RWPE2 (cell line): ENCODE measurements at regions not wholly inside any gene's neighbourhood (a gene's known extent, or its start where the extent isn't known, plus 50 kb on each side); places are given as distances from the start of the nearest gene placed in this dataset.

Experiments
- ATAC-seq: fragments of 200-7000 bp; cut with Tn5 transposase; 3 replicates; pipeline ENCODE4 v1.9.1; 2021; ENCODE audit warnings: low read depth
- DNase-seq: peaks from one replicate; pipeline ENCODE4 v3.0.0-alpha.2; 2020; ENCODE audit warnings: low spot score
- H3K27ac ChIP-seq: fragments of 450-650 bp; 2 replicates; pipeline ENCODE4 v1.5.1; 2017; ENCODE audit warnings: mild to moderate bottlenecking; ENCODE audit not compliant: poor library complexity, severe bottlenecking
- H3K27me3 ChIP-seq: fragments of 250-450 bp; sonication (Bioruptor Pico); 2 replicates; pipeline ENCODE4 v1.5.1; 2021; ENCODE audit warnings: mild to moderate bottlenecking, moderate library complexity; ENCODE audit not compliant: insufficient read depth, poor library complexity, severe bottlenecking
- H3K36me3 ChIP-seq: fragments of 250-450 bp; sonication (Bioruptor Pico); 2 replicates; pipeline ENCODE4 v1.5.1; 2020; ENCODE audit warnings: low read depth, mild to moderate bottlenecking, moderate library complexity
- H3K4me1 ChIP-seq: fragments of 250-450 bp; sonication (Bioruptor Pico); 2 replicates; pipeline ENCODE4 v1.5.1; 2021; ENCODE audit warnings: mild to moderate bottlenecking, moderate library complexity; ENCODE audit not compliant: insufficient read depth, poor library complexity, severe bottlenecking
- H3K4me3 ChIP-seq: fragments of 250-450 bp; sonication (Bioruptor Pico); 2 replicates; pipeline ENCODE4 v1.5.1; 2021; ENCODE audit warnings: mild to moderate bottlenecking, moderate library complexity; ENCODE audit not compliant: severe bottlenecking
- H3K9me3 ChIP-seq: fragments of 250-450 bp; sonication (Bioruptor Pico); 2 replicates; pipeline ENCODE4 v1.5.1; 2021; ENCODE audit warnings: mild to moderate bottlenecking, moderate library complexity; ENCODE audit not compliant: severe bottlenecking
- TF ChIP-seq, protein P1 (sequence below): fragments of 450-650 bp; IDR thresholded peaks from one replicate; pipeline ENCODE4 v1.5.1; 2017; ENCODE audit warnings: mild to moderate bottlenecking, moderate library complexity; ENCODE audit not compliant: poor library complexity, severe bottlenecking

DNA sequence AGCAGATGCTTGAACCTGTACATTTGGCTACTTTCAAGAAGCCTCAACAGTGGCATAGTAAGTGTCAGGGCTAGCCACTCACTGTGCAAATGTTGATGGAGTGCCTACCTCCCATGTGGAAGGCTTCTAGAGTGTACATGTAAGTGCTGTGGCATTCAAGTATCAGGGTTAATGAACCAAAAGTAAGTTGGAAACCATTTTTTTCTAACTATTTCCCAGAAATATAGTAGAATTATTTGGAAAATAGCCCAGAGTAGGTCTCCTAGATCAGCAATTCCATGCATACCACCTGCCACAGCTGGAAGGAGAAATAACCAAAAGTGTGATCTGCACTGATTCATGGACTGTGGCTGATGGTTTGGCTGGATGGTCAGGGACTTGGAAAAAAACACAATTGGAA is 53.3 kb downstream of the FOXD1 start:
- DNase-seq, result no peak
- no peaks in the 10 kb centered on the region for H3K9me3 ChIP-seq
- H3K27ac ChIP-seq, result no peak overlapping the region
- no peaks in the 10 kb centered on the region for H3K27me3 ChIP-seq
- no peaks in the 10 kb centered on the region for H3K4me1 ChIP-seq
- TF ChIP-seq, protein P1, sequence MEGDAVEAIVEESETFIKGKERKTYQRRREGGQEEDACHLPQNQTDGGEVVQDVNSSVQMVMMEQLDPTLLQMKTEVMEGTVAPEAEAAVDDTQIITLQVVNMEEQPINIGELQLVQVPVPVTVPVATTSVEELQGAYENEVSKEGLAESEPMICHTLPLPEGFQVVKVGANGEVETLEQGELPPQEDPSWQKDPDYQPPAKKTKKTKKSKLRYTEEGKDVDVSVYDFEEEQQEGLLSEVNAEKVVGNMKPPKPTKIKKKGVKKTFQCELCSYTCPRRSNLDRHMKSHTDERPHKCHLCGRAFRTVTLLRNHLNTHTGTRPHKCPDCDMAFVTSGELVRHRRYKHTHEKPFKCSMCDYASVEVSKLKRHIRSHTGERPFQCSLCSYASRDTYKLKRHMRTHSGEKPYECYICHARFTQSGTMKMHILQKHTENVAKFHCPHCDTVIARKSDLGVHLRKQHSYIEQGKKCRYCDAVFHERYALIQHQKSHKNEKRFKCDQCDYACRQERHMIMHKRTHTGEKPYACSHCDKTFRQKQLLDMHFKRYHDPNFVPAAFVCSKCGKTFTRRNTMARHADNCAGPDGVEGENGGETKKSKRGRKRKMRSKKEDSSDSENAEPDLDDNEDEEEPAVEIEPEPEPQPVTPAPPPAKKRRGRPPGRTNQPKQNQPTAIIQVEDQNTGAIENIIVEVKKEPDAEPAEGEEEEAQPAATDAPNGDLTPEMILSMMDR, result no peak
- no peak overlapping the region for H3K4me3 ChIP-seq
- H3K36me3 ChIP-seq, result no peaks in the 10 kb centered on the region
- ATAC-seq, result no peak

DNA sequence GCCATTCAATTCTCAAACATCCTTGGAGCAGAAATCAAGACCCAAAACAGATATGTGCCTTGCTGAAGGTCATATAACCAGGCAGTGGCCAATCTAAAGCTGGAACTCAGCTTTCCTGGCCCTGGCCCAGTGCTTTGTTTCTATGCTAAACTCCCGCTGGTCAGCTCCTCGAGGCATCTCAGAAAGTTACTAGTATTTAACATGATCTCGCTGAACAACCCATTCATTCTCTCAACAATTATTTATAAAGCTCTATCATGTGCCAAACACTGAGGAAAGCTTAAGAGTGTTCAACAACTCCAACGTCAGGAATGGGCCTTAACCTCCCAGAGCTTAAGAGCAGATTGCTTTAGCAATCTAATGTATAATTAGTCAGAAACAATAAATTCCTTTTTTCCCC is 54.0 kb downstream of the FOXD1 start:
- no peaks in the 10 kb centered on the region for H3K36me3 ChIP-seq
- ATAC-seq, result no peak
- H3K27me3 ChIP-seq, result no peaks in the 10 kb centered on the region
- TF ChIP-seq, protein P1, result no peak
- no peaks in the 10 kb centered on the region for H3K9me3 ChIP-seq
- no peak overlapping the region for H3K4me3 ChIP-seq
- no peaks in the 10 kb centered on the region for H3K4me1 ChIP-seq
- H3K27ac ChIP-seq, result no peak overlapping the region
- no peak for DNase-seq

DNA sequence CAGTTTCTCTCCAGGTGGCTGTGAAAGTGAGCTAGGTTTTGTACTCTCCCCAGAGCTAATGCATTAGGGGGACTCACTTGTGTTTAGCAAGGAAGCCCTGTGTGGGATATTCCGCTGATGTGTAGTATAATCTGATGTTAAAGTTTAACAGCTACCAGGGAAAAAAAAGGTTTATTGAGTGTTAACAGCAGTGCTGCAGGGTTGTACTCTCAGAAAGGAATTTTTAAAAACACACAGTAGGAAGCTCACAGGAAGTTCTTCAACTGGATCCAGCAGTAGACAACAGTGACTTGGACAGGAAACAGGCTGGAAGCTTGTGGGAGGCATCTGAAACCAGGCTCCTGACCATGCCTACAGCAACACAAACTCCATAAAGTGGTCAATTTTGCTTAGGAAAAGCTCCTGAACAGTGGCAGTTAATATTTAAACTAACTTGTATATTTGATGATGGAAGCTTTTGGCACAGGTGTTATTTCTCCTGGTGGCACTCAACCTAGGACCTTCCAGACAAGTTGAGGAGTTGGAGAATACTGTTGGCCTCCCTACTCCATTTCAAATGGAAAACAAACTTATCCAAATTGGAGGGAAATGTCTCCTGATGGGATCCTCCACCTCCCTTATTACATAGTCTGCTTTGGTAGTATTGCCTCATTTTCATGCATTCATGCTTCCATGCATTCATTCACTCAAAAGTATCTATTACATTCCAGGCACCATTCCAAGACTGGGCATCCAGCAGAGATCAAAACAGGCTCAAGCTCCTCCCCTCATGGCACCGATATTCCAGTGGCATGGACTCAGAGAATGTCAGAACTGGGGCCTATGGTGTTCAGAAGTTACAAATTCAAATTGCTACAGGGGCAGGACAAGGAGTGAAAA is 54.7 kb downstream of the FOXD1 start:
- no peak overlapping the region for H3K27ac ChIP-seq
- no peak for DNase-seq
- H3K4me1 ChIP-seq, result no peaks in the 10 kb centered on the region
- H3K27me3 ChIP-seq, result no peaks in the 10 kb centered on the region
- no peaks in the 10 kb centered on the region for H3K36me3 ChIP-seq
- H3K9me3 ChIP-seq, result no peaks in the 10 kb centered on the region
- ATAC-seq, result no peak
- H3K4me3 ChIP-seq, result no peak overlapping the region
- TF ChIP-seq, protein P1, result no peak

DNA sequence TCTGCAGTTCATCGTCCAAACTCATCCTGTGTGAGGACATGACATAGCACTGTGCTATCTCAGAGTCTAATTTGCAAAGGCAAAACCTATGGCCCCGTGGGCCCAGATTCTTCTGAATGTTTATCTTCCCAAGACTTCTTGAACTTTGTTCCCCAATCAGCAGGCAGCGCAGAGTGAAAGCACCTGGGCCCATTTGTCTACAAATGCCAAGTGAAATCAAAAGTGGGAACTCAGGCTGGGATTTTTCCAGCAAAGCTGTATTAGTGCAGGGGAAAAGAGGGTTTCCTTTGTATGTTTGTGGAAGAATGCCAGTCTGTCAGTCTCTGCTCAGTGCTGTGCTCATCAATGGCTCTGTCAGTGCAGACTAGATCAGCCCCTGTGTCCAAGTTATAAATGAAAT is 55.8 kb downstream of the FOXD1 start:
- Histone ChIP-seq H3K27me3 (no peaks in the 10 kb centered on the region), H3K9me3 (no peaks in the 10 kb centered on the region), H3K27ac (no peak overlapping the region), H3K4me3 (no peak overlapping the region), H3K4me1 (no peaks in the 10 kb centered on the region), H3K36me3 (no peaks in the 10 kb centered on the region)
- ATAC-seq (no peak), DNase-seq (no peak)
- TF ChIP-seq, protein P1, result no peak

DNA sequence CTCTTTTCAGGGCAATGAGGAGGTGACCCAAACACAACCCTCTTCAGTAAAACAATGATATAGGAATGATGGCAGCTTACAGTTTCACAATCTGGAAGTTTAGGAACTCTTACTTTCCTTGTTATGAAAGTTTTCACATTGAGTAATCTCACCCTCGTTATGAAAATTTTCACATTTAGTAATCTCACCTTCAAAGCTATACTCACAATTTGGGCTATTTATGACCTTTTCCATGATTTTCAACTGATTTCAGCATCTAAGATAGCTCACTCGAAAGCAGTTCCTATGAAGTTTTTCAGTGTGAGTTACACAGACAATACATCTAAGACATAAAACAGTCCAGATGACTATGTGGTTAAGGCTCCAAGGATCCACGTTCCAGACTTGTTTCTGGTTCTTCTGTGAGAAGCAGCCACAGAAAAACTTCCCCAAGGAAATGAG is 57.1 kb downstream of the FOXD1 start:
- no peak overlapping the region for H3K4me3 ChIP-seq
- no peak for ATAC-seq
- H3K9me3 ChIP-seq, result no peaks in the 10 kb centered on the region
- H3K36me3 ChIP-seq, result no peaks in the 10 kb centered on the region
- no peaks in the 10 kb centered on the region for H3K27me3 ChIP-seq
- no peak overlapping the region for H3K27ac ChIP-seq
- H3K4me1 ChIP-seq, result no peaks in the 10 kb centered on the region
- TF ChIP-seq, protein P1, result no peak
- DNase-seq, result no peak
